K562 (cell line): ENCODE measurements at regions not wholly inside any gene's neighbourhood (a gene's known extent, or its start where the extent isn't known, plus 50 kb on each side); places are given as distances from the start of the nearest gene placed in this dataset.

Source experiments
- ATF6 ChIP-seq: sonication (generic); formaldehyde crosslinking; IDR thresholded peaks from 2 replicates; pipeline ENCODE4 v1.4.0; 2020; ENCODE audit warnings: mild to moderate bottlenecking, missing genetic modification reagents
- FOSL1 ChIP-seq: fragments of 200-800 bp; sonication (Bioruptor generic); conservative IDR thresholded peaks from 2 replicates; pipeline ENCODE4 v1.6.1; 2016; ENCODE audit warnings: missing genetic modification characterization, missing compliant biosample characterization
- FOXP1 ChIP-seq: sonication (generic); formaldehyde crosslinking; IDR thresholded peaks from 2 replicates; pipeline ENCODE4 v1.8.0; 2022; ENCODE audit warnings: mild to moderate bottlenecking, missing genetic modification reagents
- NFE2L1 ChIP-seq: fragments of 450-650 bp; IDR thresholded peaks from 2 replicates; pipeline ENCODE4 v1.6.1; 2016; ENCODE audit warnings: missing genetic modification characterization, low read depth, mild to moderate bottlenecking, missing compliant biosample characterization, moderate library complexity, borderline replicate concordance
- PATZ1 ChIP-seq: fragments of 250-450 bp; sonication (Bioruptor Pico); IDR thresholded peaks from 2 replicates; pipeline ENCODE4 v1.5.0; 2020; ENCODE audit warnings: mild to moderate bottlenecking, borderline replicate concordance
- POLR2AphosphoS5 ChIP-seq: IDR thresholded peaks from 2 replicates; pipeline ENCODE4 v1.6.1; 2011; ENCODE audit warnings: mild to moderate bottlenecking, low read depth, low read length, moderate library complexity; ENCODE audit not compliant: control insufficient read depth, insufficient read depth
- RNF2 ChIP-seq: sonication (generic); IDR thresholded peaks from 2 replicates; pipeline ENCODE4 v1.6.1; 2016
- TARDBP ChIP-seq: fragments of 450-650 bp; IDR thresholded peaks from 2 replicates; pipeline ENCODE4 v1.6.1; 2016
- TEAD4 ChIP-seq, 2 experiments: sonication (generic) in 1 of 2; formaldehyde crosslinking in 1 of 2; IDR thresholded peaks; 2 replicates each; pipeline versions ENCODE4 v1.6.1 to v1.8.0; 2012 to 2022; ENCODE audit warnings: borderline replicate concordance in 1 of 2, inconsistent platforms in 1 of 2, low read length in 1 of 2, mild to moderate bottlenecking in 1 of 2, missing genetic modification reagents in 1 of 2
- YBX1 ChIP-seq: fragments of 450-650 bp; IDR thresholded peaks from 2 replicates; pipeline ENCODE4 v1.7.1; 2016; ENCODE audit warnings: mild to moderate bottlenecking
- ZBTB7A ChIP-seq: IDR thresholded peaks from 2 replicates; pipeline ENCODE4 v1.6.1; 2011; ENCODE audit warnings: low read depth, mild to moderate bottlenecking, low read length, moderate library complexity, borderline replicate concordance; ENCODE audit not compliant: control insufficient read depth
- ZNF12 ChIP-seq: sonication (generic); formaldehyde crosslinking; IDR thresholded peaks from 2 replicates; pipeline ENCODE4 v1.4.0; 2020; ENCODE audit warnings: mild to moderate bottlenecking, missing genetic modification reagents
- TF ChIP-seq, protein P1 (sequence below), 3 experiments: IDR thresholded peaks in 2 of 3; conservative IDR thresholded peaks in 1 of 3; 2 replicates each; pipeline ENCODE4 v1.5.1; 2011 to 2012; ENCODE audit warnings: low read length in 3 of 3, mild to moderate bottlenecking in 3 of 3, control low read depth in 2 of 3, improper control_type of control experiment in 1 of 3, inconsistent platforms in 1 of 3, low read depth in 1 of 3, mixed read lengths in 1 of 3, moderate library complexity in 1 of 3; ENCODE audit not compliant: insufficient read depth in 2 of 3

DNA sequence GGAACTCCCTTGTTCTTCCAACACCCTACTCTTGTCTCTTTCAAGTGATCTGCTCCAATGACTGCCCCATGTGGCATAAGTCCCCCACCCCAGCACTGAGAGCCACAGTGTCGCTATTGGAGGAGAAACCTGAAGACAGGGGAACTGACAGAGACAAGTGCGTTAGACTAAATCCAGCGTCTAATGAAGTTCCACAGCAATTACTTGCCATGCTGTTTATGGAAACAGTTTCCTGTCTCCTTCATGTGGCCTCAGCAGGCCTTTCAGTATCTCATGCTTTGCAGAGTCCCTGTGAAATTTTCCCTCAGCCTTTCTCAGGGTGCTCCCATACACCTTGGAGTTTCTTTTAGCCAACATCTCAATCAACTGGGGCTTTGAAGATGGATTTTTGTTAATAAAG lies 277.4 kb downstream of the ETS1 start:
- no peak for TF ChIP-seq RNF2
- no peak for TF ChIP-seq TEAD4 (IDR thresholded peaks at IDR 0.05; ENCODE audit: low read length)
- no peak for TF ChIP-seq TEAD4 (CRISPR knock-in tag; IDR thresholded peaks at IDR 0.05; ENCODE audit: borderline replicate concordance)
- no peak for TF ChIP-seq PATZ1
- no peak for TF ChIP-seq FOXP1 (CRISPR knock-in tag)
- TF ChIP-seq TARDBP = no peak
- TF ChIP-seq, protein P1, sequence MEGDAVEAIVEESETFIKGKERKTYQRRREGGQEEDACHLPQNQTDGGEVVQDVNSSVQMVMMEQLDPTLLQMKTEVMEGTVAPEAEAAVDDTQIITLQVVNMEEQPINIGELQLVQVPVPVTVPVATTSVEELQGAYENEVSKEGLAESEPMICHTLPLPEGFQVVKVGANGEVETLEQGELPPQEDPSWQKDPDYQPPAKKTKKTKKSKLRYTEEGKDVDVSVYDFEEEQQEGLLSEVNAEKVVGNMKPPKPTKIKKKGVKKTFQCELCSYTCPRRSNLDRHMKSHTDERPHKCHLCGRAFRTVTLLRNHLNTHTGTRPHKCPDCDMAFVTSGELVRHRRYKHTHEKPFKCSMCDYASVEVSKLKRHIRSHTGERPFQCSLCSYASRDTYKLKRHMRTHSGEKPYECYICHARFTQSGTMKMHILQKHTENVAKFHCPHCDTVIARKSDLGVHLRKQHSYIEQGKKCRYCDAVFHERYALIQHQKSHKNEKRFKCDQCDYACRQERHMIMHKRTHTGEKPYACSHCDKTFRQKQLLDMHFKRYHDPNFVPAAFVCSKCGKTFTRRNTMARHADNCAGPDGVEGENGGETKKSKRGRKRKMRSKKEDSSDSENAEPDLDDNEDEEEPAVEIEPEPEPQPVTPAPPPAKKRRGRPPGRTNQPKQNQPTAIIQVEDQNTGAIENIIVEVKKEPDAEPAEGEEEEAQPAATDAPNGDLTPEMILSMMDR (IDR thresholded peaks at IDR 0.05 in 2 of 3, conservative IDR thresholded peaks at IDR 0.05 in 1 of 3; ENCODE audit: insufficient read depth in 2 of 3, low read depth in 1 of 3, low read length in 3 of 3) = no peak
- no peak for TF ChIP-seq ATF6 (CRISPR knock-in tag)
- TF ChIP-seq ZNF12 (CRISPR knock-in tag) = no peak
- TF ChIP-seq NFE2L1 (tag) = no peak
- no peak for TF ChIP-seq ZBTB7A
- TF ChIP-seq FOSL1 (tag) = no peak
- no peak for TF ChIP-seq POLR2AphosphoS5
- TF ChIP-seq YBX1 = no peak
